ENCODE measurements at regions not wholly inside any gene's neighbourhood (a gene's known extent, or its start where the extent isn't known, plus 50 kb on each side); places are given as distances from the start of the nearest gene placed in this dataset.

GRCh38 chr11:100550298-100550697 is 136.8 kb upstream of the ARHGAP42 start:
- TF ChIP-seq CTCF (IDR thresholded peaks at IDR 0.05; ENCODE audit: unreplicated experiment) = no peak
- Mint-ChIP-seq H3K4me3 (ENCODE audit: low read depth, unreplicated experiment) (no peak overlapping the region), H3K27ac (ENCODE audit: unreplicated experiment) (no peak overlapping the region), H3K4me1 (ENCODE audit: low read depth, unreplicated experiment) (peaks cover 11% of the 10 kb centered on the region), H3K27me3 (ENCODE audit: unreplicated experiment) (no peaks in the 10 kb centered on the region), H3K9me3 (ENCODE audit: low read depth, unreplicated experiment) (no peaks in the 10 kb centered on the region), H3K36me3 (ENCODE audit: insufficient read depth, unreplicated experiment) (no peaks in the 10 kb centered on the region)
- no TSS peak for BruUV-seq (replicated peaks)
- CTCF ChIA-PET = no interaction called here
- DNase-seq = no peak
- intact Hi-C loops (cut with micrococcal nuclease; ENCODE audit: unreplicated experiment) = no loop called here

GRCh38 chr11:100550912-100551632 is 136.0 kb upstream of the ARHGAP42 start:
- Mint-ChIP-seq H3K9me3 (ENCODE audit: low read depth, unreplicated experiment) (no peaks in the 10 kb centered on the region), H3K27ac (ENCODE audit: unreplicated experiment) (no peak overlapping the region), H3K27me3 (ENCODE audit: unreplicated experiment) (no peaks in the 10 kb centered on the region), H3K36me3 (ENCODE audit: insufficient read depth, unreplicated experiment) (no peaks in the 10 kb centered on the region), H3K4me1 (ENCODE audit: low read depth, unreplicated experiment) (peaks cover 11% of the 10 kb centered on the region), H3K4me3 (ENCODE audit: low read depth, unreplicated experiment) (no peak overlapping the region)
- DNase-seq = no peak
- CTCF ChIA-PET = no interaction called here
- no TSS peak for BruUV-seq (replicated peaks)
- intact Hi-C loops (cut with micrococcal nuclease; ENCODE audit: unreplicated experiment) = no loop called here
- no peak for TF ChIP-seq CTCF (IDR thresholded peaks at IDR 0.05; ENCODE audit: unreplicated experiment)

- TF ChIP-seq CTCF (IDR thresholded peaks at IDR 0.05; ENCODE audit: unreplicated experiment) = no peak
- Mint-ChIP-seq H3K9me3 (ENCODE audit: low read depth, unreplicated experiment) (no peaks in the 10 kb centered on the region), H3K4me1 (ENCODE audit: low read depth, unreplicated experiment) (peaks cover 8% of the 10 kb centered on the region), H3K4me3 (ENCODE audit: low read depth, unreplicated experiment) (no peak overlapping the region), H3K36me3 (ENCODE audit: insufficient read depth, unreplicated experiment) (no peaks in the 10 kb centered on the region), H3K27me3 (ENCODE audit: unreplicated experiment) (no peaks in the 10 kb centered on the region), H3K27ac (ENCODE audit: unreplicated experiment) (no peak overlapping the region)
- CTCF ChIA-PET = no interaction called here
- no peak for DNase-seq
- no TSS peak for BruUV-seq (replicated peaks)
- intact Hi-C loops (cut with micrococcal nuclease; ENCODE audit: unreplicated experiment) = no loop called here
These were observed 131.2 kb upstream of the ARHGAP42 start for GRCh38 chr11:100555931-100556330.

GRCh38 chr11:100556781-100557180 is 130.3 kb upstream of the ARHGAP42 start:
- peaks cover 16% of the 10 kb centered on the region for H3K4me1 Mint-ChIP-seq (ENCODE audit: low read depth, unreplicated experiment)
- no peaks in the 10 kb centered on the region for H3K36me3 Mint-ChIP-seq (ENCODE audit: insufficient read depth, unreplicated experiment)
- DNase-seq = no peak
- H3K9me3 Mint-ChIP-seq (ENCODE audit: low read depth, unreplicated experiment) = no peaks in the 10 kb centered on the region
- intact Hi-C loops (cut with micrococcal nuclease; ENCODE audit: unreplicated experiment) = no loop called here
- no TSS peak for BruUV-seq (replicated peaks)
- H3K27me3 Mint-ChIP-seq (ENCODE audit: unreplicated experiment) = no peaks in the 10 kb centered on the region
- H3K4me3 Mint-ChIP-seq (ENCODE audit: low read depth, unreplicated experiment) = no peak overlapping the region
- CTCF ChIA-PET = no interaction called here
- TF ChIP-seq CTCF (IDR thresholded peaks at IDR 0.05; ENCODE audit: unreplicated experiment) = no peak
- no peak overlapping the region for H3K27ac Mint-ChIP-seq (ENCODE audit: unreplicated experiment)
